ENCODE measurements at regions not wholly inside any gene's neighbourhood (a gene's known extent, or its start where the extent isn't known, plus 50 kb on each side); places are given as distances from the start of the nearest gene placed in this dataset.

DNA sequence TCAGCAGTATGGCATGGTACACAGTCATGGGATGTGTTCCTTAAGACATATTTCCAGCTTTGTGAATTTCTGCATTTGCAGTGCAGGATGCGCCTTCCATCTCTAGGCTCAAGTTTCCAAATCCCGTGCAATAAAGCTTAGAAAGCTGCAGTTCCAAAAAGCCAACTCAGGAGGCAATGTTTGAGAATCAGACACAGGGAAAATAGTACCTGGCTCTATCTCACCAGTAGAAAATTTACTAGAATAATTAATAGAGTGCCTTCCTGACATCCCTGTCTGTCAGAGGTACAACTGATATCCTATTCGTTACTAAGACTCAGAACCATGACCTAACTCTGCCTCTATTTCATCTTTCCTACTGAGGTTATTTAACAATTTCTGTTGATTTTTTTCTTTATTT, 1333.0 kb downstream of the PCDH19 start:
- no peak overlapping the region for H3K4me3 ChIP-seq (ENCODE audit: low read depth, low read length, poor library complexity, severe bottlenecking)
- H3K9me3 ChIP-seq (ENCODE audit: low read depth, low read length, poor library complexity, severe bottlenecking): no peaks in the 10 kb centered on the region
- no peaks in the 10 kb centered on the region for H3K36me3 ChIP-seq (ENCODE audit: insufficient read depth, low read length, poor library complexity, severe bottlenecking)
- no peak overlapping the region for H3K27ac ChIP-seq (ENCODE audit: low read depth, low read length, poor library complexity, severe bottlenecking)
- CTCF ChIA-PET: no interaction called here
- TF ChIP-seq EZH2 (IDR thresholded peaks at IDR 0.05; ENCODE audit: borderline replicate concordance, low read depth, low read length, poor library complexity, severe bottlenecking): no peak
- TF ChIP-seq, protein P1, sequence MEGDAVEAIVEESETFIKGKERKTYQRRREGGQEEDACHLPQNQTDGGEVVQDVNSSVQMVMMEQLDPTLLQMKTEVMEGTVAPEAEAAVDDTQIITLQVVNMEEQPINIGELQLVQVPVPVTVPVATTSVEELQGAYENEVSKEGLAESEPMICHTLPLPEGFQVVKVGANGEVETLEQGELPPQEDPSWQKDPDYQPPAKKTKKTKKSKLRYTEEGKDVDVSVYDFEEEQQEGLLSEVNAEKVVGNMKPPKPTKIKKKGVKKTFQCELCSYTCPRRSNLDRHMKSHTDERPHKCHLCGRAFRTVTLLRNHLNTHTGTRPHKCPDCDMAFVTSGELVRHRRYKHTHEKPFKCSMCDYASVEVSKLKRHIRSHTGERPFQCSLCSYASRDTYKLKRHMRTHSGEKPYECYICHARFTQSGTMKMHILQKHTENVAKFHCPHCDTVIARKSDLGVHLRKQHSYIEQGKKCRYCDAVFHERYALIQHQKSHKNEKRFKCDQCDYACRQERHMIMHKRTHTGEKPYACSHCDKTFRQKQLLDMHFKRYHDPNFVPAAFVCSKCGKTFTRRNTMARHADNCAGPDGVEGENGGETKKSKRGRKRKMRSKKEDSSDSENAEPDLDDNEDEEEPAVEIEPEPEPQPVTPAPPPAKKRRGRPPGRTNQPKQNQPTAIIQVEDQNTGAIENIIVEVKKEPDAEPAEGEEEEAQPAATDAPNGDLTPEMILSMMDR (conservative IDR thresholded peaks at IDR 0.05; ENCODE audit: low read depth, low read length): no peak
- POLR2A ChIA-PET (ENCODE audit: low non-redundant PET): no interaction called here
- no peaks in the 10 kb centered on the region for H3K27me3 ChIP-seq (replicated peaks; ENCODE audit: insufficient read depth, low read depth, low read length, poor library complexity)
- BruUV-seq (replicated peaks): no TSS peak
- intact Hi-C loops (cut with micrococcal nuclease; ENCODE audit: unreplicated experiment): no loop called here
- DNase-seq (ENCODE audit: low spot score): no peak
- no peaks in the 10 kb centered on the region for H3K4me1 ChIP-seq (ENCODE audit: insufficient read depth, low read length, poor library complexity, severe bottlenecking)

- H3K9me3 ChIP-seq (ENCODE audit: low read depth, low read length, poor library complexity, severe bottlenecking): no peaks in the 10 kb centered on the region
- no peak for TF ChIP-seq EZH2 (IDR thresholded peaks at IDR 0.05; ENCODE audit: borderline replicate concordance, low read depth, low read length, poor library complexity, severe bottlenecking)
- CTCF ChIA-PET: no interaction called here
- H3K36me3 ChIP-seq (ENCODE audit: insufficient read depth, low read length, poor library complexity, severe bottlenecking): no peaks in the 10 kb centered on the region
- H3K4me3 ChIP-seq (ENCODE audit: low read depth, low read length, poor library complexity, severe bottlenecking): no peak overlapping the region
- intact Hi-C loops (cut with micrococcal nuclease; ENCODE audit: unreplicated experiment): no loop called here
- no peak overlapping the region for H3K27ac ChIP-seq (ENCODE audit: low read depth, low read length, poor library complexity, severe bottlenecking)
- POLR2A ChIA-PET (ENCODE audit: low non-redundant PET): no interaction called here
- no peaks in the 10 kb centered on the region for H3K4me1 ChIP-seq (ENCODE audit: insufficient read depth, low read length, poor library complexity, severe bottlenecking)
- no TSS peak for BruUV-seq (replicated peaks)
- DNase-seq (ENCODE audit: low spot score): no peak
- no peaks in the 10 kb centered on the region for H3K27me3 ChIP-seq (replicated peaks; ENCODE audit: insufficient read depth, low read depth, low read length, poor library complexity)
Measured at GRCh38 chrX:99073551-99073950, 1336.5 kb downstream of the PCDH19 start.

- H3K9me3 ChIP-seq (ENCODE audit: low read depth, low read length, poor library complexity, severe bottlenecking): peaks cover 8% of the 10 kb centered on the region
- POLR2A ChIA-PET (ENCODE audit: low non-redundant PET): no interaction called here
- CTCF ChIA-PET: no interaction called here
- no peaks in the 10 kb centered on the region for H3K36me3 ChIP-seq (ENCODE audit: insufficient read depth, low read length, poor library complexity, severe bottlenecking)
- H3K4me1 ChIP-seq (ENCODE audit: insufficient read depth, low read length, poor library complexity, severe bottlenecking): no peaks in the 10 kb centered on the region
- no peak overlapping the region for H3K4me3 ChIP-seq (ENCODE audit: low read depth, low read length, poor library complexity, severe bottlenecking)
- no peak overlapping the region for H3K27ac ChIP-seq (ENCODE audit: low read depth, low read length, poor library complexity, severe bottlenecking)
- no TSS peak for BruUV-seq (replicated peaks)
- no peaks in the 10 kb centered on the region for H3K27me3 ChIP-seq (replicated peaks; ENCODE audit: insufficient read depth, low read depth, low read length, poor library complexity)
- intact Hi-C loops (cut with micrococcal nuclease; ENCODE audit: unreplicated experiment): no loop called here
- no peak for DNase-seq (ENCODE audit: low spot score)
- no peak for TF ChIP-seq EZH2 (IDR thresholded peaks at IDR 0.05; ENCODE audit: borderline replicate concordance, low read depth, low read length, poor library complexity, severe bottlenecking)
- TF ChIP-seq, protein P1 (conservative IDR thresholded peaks at IDR 0.05; ENCODE audit: low read depth, low read length): no peak
Measured at GRCh38 chrX:99051639-99052038, 1358.4 kb downstream of the PCDH19 start.

DNA sequence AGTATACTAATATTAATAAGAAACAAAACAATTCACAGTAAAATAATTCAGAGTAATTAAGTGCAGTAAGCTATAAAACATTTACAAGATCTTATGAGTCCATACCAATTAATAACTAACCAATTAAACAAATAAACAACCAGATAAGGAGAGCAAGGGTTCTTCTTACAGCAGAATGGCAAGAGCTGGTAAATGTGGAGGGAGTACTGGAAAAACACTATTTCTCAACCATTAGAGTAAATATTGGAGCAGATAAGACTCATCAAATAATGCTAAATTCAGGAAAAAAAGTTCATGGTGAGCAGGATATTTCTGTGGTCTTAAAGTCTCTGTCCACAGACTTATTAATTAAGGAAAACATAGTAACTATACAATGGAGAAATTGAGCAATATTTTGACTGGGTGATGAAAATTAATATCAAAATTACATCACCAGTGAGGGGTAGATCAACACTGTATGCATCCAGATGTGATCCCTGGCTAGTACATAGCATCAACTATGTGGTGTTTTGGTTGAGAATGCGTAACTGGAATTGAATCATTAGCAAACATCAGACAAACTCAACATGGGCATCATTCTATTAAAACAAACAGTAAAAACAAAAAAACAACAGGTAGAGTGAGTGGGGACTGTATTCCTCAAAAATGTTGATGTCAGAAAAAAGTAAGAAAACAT, 1376.7 kb downstream of the PCDH19 start:
- no peak overlapping the region for H3K4me3 ChIP-seq (ENCODE audit: low read depth, low read length, poor library complexity, severe bottlenecking)
- ChIA-PET CTCF (no interaction called here), POLR2A (ENCODE audit: low non-redundant PET) (no interaction called here)
- no peak for DNase-seq (ENCODE audit: low spot score)
- H3K27ac ChIP-seq (ENCODE audit: low read depth, low read length, poor library complexity, severe bottlenecking): no peak overlapping the region
- intact Hi-C loops (cut with micrococcal nuclease; ENCODE audit: unreplicated experiment): no loop called here
- H3K9me3 ChIP-seq (ENCODE audit: low read depth, low read length, poor library complexity, severe bottlenecking): no peaks in the 10 kb centered on the region
- no peaks in the 10 kb centered on the region for H3K4me1 ChIP-seq (ENCODE audit: insufficient read depth, low read length, poor library complexity, severe bottlenecking)
- BruUV-seq (replicated peaks): no TSS peak
- no peaks in the 10 kb centered on the region for H3K27me3 ChIP-seq (replicated peaks; ENCODE audit: insufficient read depth, low read depth, low read length, poor library complexity)
- TF ChIP-seq, protein P1 (conservative IDR thresholded peaks at IDR 0.05; ENCODE audit: low read depth, low read length): no peak
- TF ChIP-seq EZH2 (IDR thresholded peaks at IDR 0.05; ENCODE audit: borderline replicate concordance, low read depth, low read length, poor library complexity, severe bottlenecking): no peak
- H3K36me3 ChIP-seq (ENCODE audit: insufficient read depth, low read length, poor library complexity, severe bottlenecking): no peaks in the 10 kb centered on the region

Data from A673 (cell line).